ENCODE measurements at regions not wholly inside any gene's neighbourhood (a gene's known extent, or its start where the extent isn't known, plus 50 kb on each side); places are given as distances from the start of the nearest gene placed in this dataset.
A peak's percentile ranks its signal among the peaks of the same experiment; 100 is the strongest.
"Not testable (repeated sequence)": the region's sequence is repeated elsewhere in the genome, so short reads cannot be mapped to it uniquely, and the experiment has no call there.

GRCh38 chr12:95380997-95381786 lies 92.8 kb upstream of the METAP2 start:
- Mint-ChIP-seq H3K27me3 (ENCODE audit: low read depth) (no peaks in the 10 kb centered on the region), H3K9me3 (ENCODE audit: low read depth) (no peaks in the 10 kb centered on the region), H3K4me3 (ENCODE audit: unreplicated experiment) (no peak overlapping the region), H3K4me1 (ENCODE audit: low read depth) (peaks cover 22% of the 10 kb centered on the region), H3K27ac (ENCODE audit: unreplicated experiment) (peak overlapping the region; percentile 45), H3K36me3 (ENCODE audit: low read depth) (no peaks in the 10 kb centered on the region)
- no peak for DNase-seq (ENCODE audit: low spot score)
- no peak for TF ChIP-seq CTCF (IDR thresholded peaks at IDR 0.05)

DNA sequence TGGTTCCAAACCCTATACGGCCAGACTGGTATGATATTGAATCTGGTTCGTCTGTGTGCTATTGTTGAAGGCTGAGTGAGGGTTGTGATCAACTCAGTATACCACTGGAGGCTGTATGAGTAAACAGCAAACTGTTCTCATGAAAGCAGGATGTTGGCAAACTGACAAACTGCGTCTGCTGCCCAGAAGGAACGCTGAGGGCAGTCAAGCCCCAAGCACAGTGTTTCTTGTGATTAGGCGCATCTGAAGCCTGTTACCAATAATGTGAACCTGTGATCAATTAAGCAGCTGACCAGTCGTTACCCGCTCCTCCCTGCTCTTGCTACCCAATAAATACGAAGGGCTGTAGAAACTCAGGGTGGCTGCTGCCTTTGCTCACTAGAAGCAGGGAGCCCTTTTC lies 90.0 kb upstream of the METAP2 start:
- H3K4me1 Mint-ChIP-seq (ENCODE audit: low read depth) = peaks cover 22% of the 10 kb centered on the region
- not testable (repeated sequence) for H3K27ac Mint-ChIP-seq (ENCODE audit: unreplicated experiment); DNase-seq (ENCODE audit: low spot score); H3K36me3 Mint-ChIP-seq (ENCODE audit: low read depth); H3K27me3 Mint-ChIP-seq (ENCODE audit: low read depth); H3K9me3 Mint-ChIP-seq (ENCODE audit: low read depth); H3K4me3 Mint-ChIP-seq (ENCODE audit: unreplicated experiment)

DNA sequence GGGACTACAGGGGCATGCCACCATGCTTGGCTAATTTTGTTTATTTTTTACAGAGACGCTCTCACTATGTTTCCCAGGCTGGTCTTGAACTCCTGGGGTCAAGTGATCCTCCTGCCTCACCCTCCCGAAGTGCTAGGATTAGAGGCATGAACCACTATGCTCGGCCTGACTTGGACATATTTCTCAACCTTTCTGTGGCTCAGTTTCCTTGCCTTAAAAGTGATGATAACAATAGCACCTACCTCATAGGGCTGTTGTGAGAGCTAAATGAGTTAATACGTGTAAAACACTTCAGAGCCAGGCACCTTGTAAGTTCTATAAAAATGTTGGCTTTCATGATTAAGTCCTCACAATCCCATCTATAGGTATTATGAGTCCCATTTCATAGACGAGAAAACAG lies 89.2 kb upstream of the METAP2 start:
- no peak for TF ChIP-seq CTCF (IDR thresholded peaks at IDR 0.05)
- Mint-ChIP-seq H3K27me3 (ENCODE audit: low read depth) (no peaks in the 10 kb centered on the region), H3K4me3 (ENCODE audit: unreplicated experiment) (no peak overlapping the region), H3K36me3 (ENCODE audit: low read depth) (no peaks in the 10 kb centered on the region), H3K27ac (ENCODE audit: unreplicated experiment) (no peak overlapping the region), H3K9me3 (ENCODE audit: low read depth) (no peaks in the 10 kb centered on the region), H3K4me1 (ENCODE audit: low read depth) (peaks cover 22% of the 10 kb centered on the region)
- DNase-seq (ENCODE audit: low spot score) = no peak

- H3K4me3 Mint-ChIP-seq (ENCODE audit: unreplicated experiment) = peak overlapping the region; percentile 34
- H3K27me3 Mint-ChIP-seq (ENCODE audit: low read depth) = peaks cover 2% of the 10 kb centered on the region
- no peak for DNase-seq (ENCODE audit: low spot score)
- H3K4me1 Mint-ChIP-seq (ENCODE audit: low read depth) = peaks cover 22% of the 10 kb centered on the region
- peak; percentile 11 for TF ChIP-seq CTCF (IDR thresholded peaks at IDR 0.05)
- H3K36me3 Mint-ChIP-seq (ENCODE audit: low read depth) = no peaks in the 10 kb centered on the region
- no peaks in the 10 kb centered on the region for H3K9me3 Mint-ChIP-seq (ENCODE audit: low read depth)
- peak overlapping the region; percentile 79 for H3K27ac Mint-ChIP-seq (ENCODE audit: unreplicated experiment)
Measured at GRCh38 chr12:95385246-95386035, 88.5 kb upstream of the METAP2 start.

DNA sequence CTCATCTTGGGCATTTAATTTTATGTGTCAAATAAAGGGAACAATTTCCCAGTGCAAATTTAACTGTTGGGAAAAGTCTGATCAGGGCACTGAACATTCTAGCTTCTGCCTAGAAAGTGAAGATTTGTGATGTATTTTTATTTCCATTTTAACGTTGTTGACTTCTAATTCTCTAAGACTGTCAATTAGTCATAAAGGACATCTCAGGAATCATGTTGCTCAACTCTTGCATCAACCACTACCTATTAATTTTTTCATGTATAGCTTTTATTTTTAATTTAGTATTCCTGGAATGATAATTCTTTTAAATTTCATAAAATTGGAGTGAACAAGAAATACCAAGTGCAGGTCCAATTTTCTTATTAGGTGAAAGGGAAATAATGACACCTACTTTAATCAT lies 87.9 kb upstream of the METAP2 start:
- H3K36me3 Mint-ChIP-seq (ENCODE audit: low read depth) = no peaks in the 10 kb centered on the region
- no peak overlapping the region for H3K4me3 Mint-ChIP-seq (ENCODE audit: unreplicated experiment)
- peaks cover 2% of the 10 kb centered on the region for H3K27me3 Mint-ChIP-seq (ENCODE audit: low read depth)
- no peak for DNase-seq (ENCODE audit: low spot score)
- peak overlapping the region; percentile 79 for H3K27ac Mint-ChIP-seq (ENCODE audit: unreplicated experiment)
- peaks cover 20% of the 10 kb centered on the region for H3K4me1 Mint-ChIP-seq (ENCODE audit: low read depth)
- no peak for TF ChIP-seq CTCF (IDR thresholded peaks at IDR 0.05)
- no peaks in the 10 kb centered on the region for H3K9me3 Mint-ChIP-seq (ENCODE audit: low read depth)

DNA sequence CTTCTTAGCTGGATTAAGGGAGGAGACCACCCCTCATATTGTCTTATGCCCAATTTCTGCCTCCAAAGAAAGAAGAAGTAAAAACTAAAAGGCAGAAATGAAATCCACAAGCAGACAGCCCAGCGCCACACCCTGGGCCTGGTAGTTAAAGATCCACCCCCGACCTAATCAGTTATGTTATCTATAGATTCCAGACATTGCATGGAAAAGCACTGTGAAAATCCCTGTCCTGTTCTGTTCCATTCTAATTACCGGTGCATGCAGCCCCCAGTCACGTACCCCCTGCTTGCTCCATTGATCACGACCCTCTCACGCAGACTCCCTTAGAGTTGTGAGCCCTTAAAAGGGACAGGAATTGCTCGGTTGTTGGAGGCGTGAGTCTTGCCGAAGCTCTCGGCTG lies 85.7 kb upstream of the METAP2 start:
- not testable (repeated sequence) for H3K9me3 Mint-ChIP-seq (ENCODE audit: low read depth); H3K27me3 Mint-ChIP-seq (ENCODE audit: low read depth); H3K36me3 Mint-ChIP-seq (ENCODE audit: low read depth); DNase-seq (ENCODE audit: low spot score); H3K27ac Mint-ChIP-seq (ENCODE audit: unreplicated experiment); H3K4me3 Mint-ChIP-seq (ENCODE audit: unreplicated experiment)
- peaks cover 14% of the 10 kb centered on the region for H3K4me1 Mint-ChIP-seq (ENCODE audit: low read depth)

All from chondrocyte (in vitro differentiated cells).